ENCODE measurements at regions not wholly inside any gene's neighbourhood (a gene's known extent, or its start where the extent isn't known, plus 50 kb on each side); places are given as distances from the start of the nearest gene placed in this dataset.

DNA sequence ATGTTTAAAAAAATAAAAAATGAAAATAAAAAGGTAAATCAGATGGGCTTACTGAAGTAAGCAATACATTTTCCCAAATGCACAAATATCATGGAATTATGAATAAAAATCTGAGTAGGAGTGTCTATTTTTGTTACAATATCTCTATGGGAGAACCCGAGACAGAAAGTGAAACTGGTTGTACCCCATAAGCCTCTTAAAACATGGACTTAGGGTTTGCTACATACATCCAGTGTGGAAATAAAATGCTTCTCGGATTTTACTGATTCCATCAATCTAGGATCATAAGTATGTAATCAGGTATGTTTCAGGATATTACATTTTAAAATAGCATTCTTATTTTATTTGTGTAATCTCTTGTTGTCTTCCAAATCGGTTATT lies 177.8 kb upstream of the CDIN1 start:
- TF ChIP-seq, protein P1, sequence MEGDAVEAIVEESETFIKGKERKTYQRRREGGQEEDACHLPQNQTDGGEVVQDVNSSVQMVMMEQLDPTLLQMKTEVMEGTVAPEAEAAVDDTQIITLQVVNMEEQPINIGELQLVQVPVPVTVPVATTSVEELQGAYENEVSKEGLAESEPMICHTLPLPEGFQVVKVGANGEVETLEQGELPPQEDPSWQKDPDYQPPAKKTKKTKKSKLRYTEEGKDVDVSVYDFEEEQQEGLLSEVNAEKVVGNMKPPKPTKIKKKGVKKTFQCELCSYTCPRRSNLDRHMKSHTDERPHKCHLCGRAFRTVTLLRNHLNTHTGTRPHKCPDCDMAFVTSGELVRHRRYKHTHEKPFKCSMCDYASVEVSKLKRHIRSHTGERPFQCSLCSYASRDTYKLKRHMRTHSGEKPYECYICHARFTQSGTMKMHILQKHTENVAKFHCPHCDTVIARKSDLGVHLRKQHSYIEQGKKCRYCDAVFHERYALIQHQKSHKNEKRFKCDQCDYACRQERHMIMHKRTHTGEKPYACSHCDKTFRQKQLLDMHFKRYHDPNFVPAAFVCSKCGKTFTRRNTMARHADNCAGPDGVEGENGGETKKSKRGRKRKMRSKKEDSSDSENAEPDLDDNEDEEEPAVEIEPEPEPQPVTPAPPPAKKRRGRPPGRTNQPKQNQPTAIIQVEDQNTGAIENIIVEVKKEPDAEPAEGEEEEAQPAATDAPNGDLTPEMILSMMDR (IDR thresholded peaks at IDR 0.05; ENCODE audit: low read depth, low read length, poor library complexity, severe bottlenecking) = no peak
- no peak for TF ChIP-seq EZH2phosphoT487 (IDR thresholded peaks at IDR 0.05; ENCODE audit: borderline replicate concordance, low read length)
